ENCODE measurements at regions not wholly inside any gene's neighbourhood (a gene's known extent, or its start where the extent isn't known, plus 50 kb on each side); places are given as distances from the start of the nearest gene placed in this dataset.

GRCh38 chr6:56851541-56852259, 103.2 kb upstream of the BEND6 start:
- POLR2A ChIA-PET, result interaction anchor here (1.1 kb wide), 1 partner anchor 11 kb away, joined by 4 read pairs; no protein-coding TSS in a partner anchor
- 54% methylated on average over 17 of the region's 17 CpGs for WGBS (ENCODE audit: missing lambda C conversion rate)
- CTCF ChIA-PET, result interaction anchor here (0.6 to 7.8 kb wide), 36 partner anchors 7 to 410 kb away, joined by 3 to 67 read pairs (median 5); no protein-coding TSS in a partner anchor
- Histone ChIP-seq H3K4me1 (peaks cover 34% of the 10 kb centered on the region), H3K4me2 (peak overlapping the region; percentile 65), H3K27ac (peak overlapping the region; percentile 24 to 74; a peak in 4 of 6 replicates), H3K4me3 (no peak overlapping the region), H3K9me3 (no peaks in the 10 kb centered on the region)
- TF ChIP-seq ZSCAN20 (CRISPR knock-in tag; IDR thresholded peaks at IDR 0.05) (no peak), CTCF (IDR thresholded peaks at IDR 0.05) (peak; percentile 67), EHMT2 (IDR thresholded peaks at IDR 0.05; ENCODE audit: low read depth) (no peak), RNF2 (IDR thresholded peaks at IDR 0.05; ENCODE audit: borderline replicate concordance, low read depth) (no peak), SMC3 (IDR thresholded peaks at IDR 0.05) (peak; percentile 59), RAD21 (conservative IDR thresholded peaks at IDR 0.05 in 1 of 2, IDR thresholded peaks at IDR 0.05 in 1 of 2) (peak; percentile 74 to 81), KDM5A (IDR thresholded peaks at IDR 0.05) (peak; percentile 46; the same call in 1 of the 2 replicates)
- FAIRE-seq (no peak), DNase-seq (ENCODE audit: low read depth in 1 of 2, low spot score in 1 of 2) (peak; percentile 46 to 65), ATAC-seq (peak; percentile 92 to 94)

GRCh38 chr6:56851074-56851473, 103.8 kb upstream of the BEND6 start:
- Histone ChIP-seq H3K9me3 (no peaks in the 10 kb centered on the region), H3K4me3 (no peak overlapping the region), H3K4me1 (peaks cover 34% of the 10 kb centered on the region), H3K4me2 (peak overlapping the region; percentile 65), H3K27ac (peak overlapping the region in 1 of 2 experiments; percentile 74; a peak in 3 of 6 replicates)
- no peak for DNase-seq (ENCODE audit: low read depth in 1 of 2, low spot score in 1 of 2)
- ChIA-PET CTCF (interaction anchor here (0.6 to 7.8 kb wide), 31 partner anchors 10 to 411 kb away, joined by 3 to 67 read pairs (median 5); partner anchors contain the start of gene DST), POLR2A (interaction anchor here (1.1 kb wide), 1 partner anchor 12 kb away, joined by 4 read pairs; no protein-coding TSS in a partner anchor)
- TF ChIP-seq FOXS1 (CRISPR knock-in tag; IDR thresholded peaks at IDR 0.05) (no peak), JUN (IDR thresholded peaks at IDR 0.05) (no peak), RARB (CRISPR knock-in tag; IDR thresholded peaks at IDR 0.05) (no peak), GATA3 (IDR thresholded peaks at IDR 0.05; ENCODE audit: borderline replicate concordance) (no peak), KDM5A (IDR thresholded peaks at IDR 0.05) (no peak), CHD4 (IDR thresholded peaks at IDR 0.05; ENCODE audit: borderline replicate concordance) (no peak), CEBPB (IDR thresholded peaks at IDR 0.05) (no peak), NR3C1 (IDR thresholded peaks at IDR 0.05) (no peak), RNF2 (IDR thresholded peaks at IDR 0.05; ENCODE audit: borderline replicate concordance, low read depth) (no peak), PHF8 (IDR thresholded peaks at IDR 0.05; ENCODE audit: borderline replicate concordance, low read depth) (no peak), CBX2 (IDR thresholded peaks at IDR 0.05; ENCODE audit: borderline replicate concordance, low read depth) (no peak), POLR2A (IDR thresholded peaks at IDR 0.05; ENCODE audit: low read length) (no peak), ZNF302 (CRISPR knock-in tag; IDR thresholded peaks at IDR 0.05) (no peak), E2F6 (IDR thresholded peaks at IDR 0.05; ENCODE audit: borderline replicate concordance, low read depth) (no peak), BHLHE40 (IDR thresholded peaks at IDR 0.05; ENCODE audit: low read depth, low read length) (no peak), RAD21 (conservative IDR thresholded peaks at IDR 0.05 in 1 of 2, IDR thresholded peaks at IDR 0.05 in 1 of 2) (no peak)
- 68% methylated on average over 8 of the region's 9 CpGs for WGBS (ENCODE audit: missing lambda C conversion rate)
- no peak; a peak in 1 of 6 replicates for ATAC-seq
- FAIRE-seq, result no peak

DNA sequence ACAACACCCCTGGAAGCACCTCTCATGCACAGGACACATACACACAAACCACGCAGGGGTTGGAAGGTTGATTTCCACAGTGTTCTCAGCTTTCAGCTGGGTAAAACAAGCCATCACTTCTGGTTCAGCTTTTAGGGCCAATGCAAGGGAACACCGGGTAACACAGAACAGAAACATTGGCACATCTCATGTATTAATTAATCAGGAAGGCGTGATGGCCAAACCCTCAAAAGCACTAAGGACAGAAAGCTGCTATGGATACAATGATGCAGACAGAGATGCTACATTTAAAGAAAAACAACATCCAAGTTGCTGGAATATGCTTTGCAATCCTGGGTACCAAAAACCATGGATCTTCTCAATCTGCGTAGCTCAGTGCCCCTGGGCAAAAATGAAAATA, 104.3 kb upstream of the BEND6 start:
- no peak for TF ChIP-seq NPAS2 (CRISPR knock-in tag; IDR thresholded peaks at IDR 0.05; ENCODE audit: borderline replicate concordance)
- no peak for TF ChIP-seq BHLHE40 (IDR thresholded peaks at IDR 0.05; ENCODE audit: low read depth, low read length)
- no peak for TF ChIP-seq CBX8 (IDR thresholded peaks at IDR 0.05)
- no peak for TF ChIP-seq USF2 (IDR thresholded peaks at IDR 0.05)
- no peak for TF ChIP-seq TFCP2L1 (CRISPR knock-in tag; IDR thresholded peaks at IDR 0.05)
- TF ChIP-seq KDM5A (IDR thresholded peaks at IDR 0.05), result no peak
- no peak for TF ChIP-seq HOXB13 (CRISPR knock-in tag; IDR thresholded peaks at IDR 0.05; ENCODE audit: low read depth)
- no peak for TF ChIP-seq RFX5 (IDR thresholded peaks at IDR 0.05)
- Histone ChIP-seq H3K9me3 (no peaks in the 10 kb centered on the region), H3K4me2 (peak overlapping the region; percentile 65), H3K27ac (peak overlapping the region; percentile 43 to 74; a peak in 4 of 6 replicates), H3K4me1 (peaks cover 34% of the 10 kb centered on the region), H3K4me3 (no peak overlapping the region)
- no peak for FAIRE-seq
- POLR2A ChIA-PET, result no interaction called here
- CTCF ChIA-PET, result interaction anchor here (0.7 to 7.8 kb wide), 16 partner anchors 13 to 225 kb away, joined by 3 to 67 read pairs (median 6); partner anchors contain the start of gene DST
- 87% methylated on average over 4 of the region's 4 CpGs for WGBS (ENCODE audit: missing lambda C conversion rate)
- ATAC-seq, result no peak
- no peak for DNase-seq (ENCODE audit: low read depth in 1 of 2, low spot score in 1 of 2)
